ENCODE measurements at regions not wholly inside any gene's neighbourhood (a gene's known extent, or its start where the extent isn't known, plus 50 kb on each side); places are given as distances from the start of the nearest gene placed in this dataset.

DNA sequence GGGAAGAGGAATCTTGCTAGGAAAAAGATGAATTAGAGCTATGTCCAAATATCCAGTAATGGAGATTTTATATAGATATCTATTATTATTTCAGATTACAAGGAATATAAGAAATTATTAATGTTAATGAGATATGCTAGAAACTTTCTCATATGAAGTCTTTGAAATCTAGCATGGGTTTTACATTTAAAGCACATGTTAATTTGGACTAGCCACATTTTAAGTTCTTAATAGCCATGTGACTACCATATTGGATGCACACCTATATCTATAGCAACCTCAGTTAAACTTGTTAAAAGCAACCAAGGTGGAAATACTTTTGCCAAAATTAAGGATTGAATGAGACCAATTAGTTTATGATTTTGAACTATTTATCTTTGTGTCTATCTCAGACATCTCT lies 86.7 kb upstream of the CNTNAP4 start:
- no peak for DNase-seq

DNA sequence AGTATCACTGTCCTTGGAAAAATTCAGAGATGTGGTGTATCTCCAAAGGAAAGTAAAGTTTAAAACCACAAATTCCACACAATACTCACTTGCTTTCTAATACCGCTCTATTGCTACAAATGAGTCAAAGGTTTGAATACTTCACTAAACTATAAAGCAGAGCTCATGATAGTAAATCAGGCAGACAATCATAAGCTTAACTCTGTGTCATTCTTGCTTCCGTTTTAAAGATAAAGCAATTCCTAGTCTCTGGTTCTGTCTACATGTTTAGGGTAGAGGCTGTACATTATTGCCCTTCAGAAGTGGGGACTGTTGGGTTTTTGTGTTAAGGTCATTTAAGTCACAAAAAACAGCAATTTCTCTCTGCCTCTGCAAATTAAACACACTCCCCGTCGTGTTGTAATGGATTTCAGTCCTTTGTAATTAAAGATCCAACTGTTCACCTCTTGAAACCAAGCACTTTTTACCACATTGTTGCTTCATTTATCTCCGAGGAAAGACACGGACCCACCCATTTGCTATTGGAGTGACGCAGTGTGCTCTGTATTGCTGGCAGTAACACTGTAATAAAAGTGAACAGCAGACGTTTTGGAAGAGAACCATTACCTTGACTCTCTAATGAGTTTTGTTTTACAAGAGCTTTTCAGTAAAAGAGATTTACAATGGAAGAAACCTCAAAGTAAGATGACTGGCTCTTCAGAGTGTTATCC lies 83.1 kb upstream of the CNTNAP4 start:
- DNase-seq = no peak

DNA sequence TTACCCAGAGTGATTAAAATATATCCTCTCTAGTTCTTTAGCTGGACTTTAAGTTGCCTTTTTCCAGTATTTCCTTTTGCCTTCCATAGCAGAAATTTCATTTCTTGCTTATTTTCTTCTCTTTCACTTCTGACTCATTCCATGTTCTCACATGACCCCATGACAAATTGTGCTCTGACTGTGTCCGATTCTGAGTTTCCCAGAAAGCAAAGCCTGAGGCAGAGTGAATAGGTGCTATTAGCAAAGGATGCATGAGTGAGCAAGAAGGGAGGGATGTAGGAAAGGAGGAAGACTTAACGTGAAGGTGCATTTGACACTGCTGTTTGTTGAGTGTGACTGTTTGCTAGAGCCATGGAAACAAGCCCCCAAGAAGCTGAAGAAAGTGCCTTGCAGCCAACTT lies 82.6 kb upstream of the CNTNAP4 start:
- DNase-seq = no peak

DNA sequence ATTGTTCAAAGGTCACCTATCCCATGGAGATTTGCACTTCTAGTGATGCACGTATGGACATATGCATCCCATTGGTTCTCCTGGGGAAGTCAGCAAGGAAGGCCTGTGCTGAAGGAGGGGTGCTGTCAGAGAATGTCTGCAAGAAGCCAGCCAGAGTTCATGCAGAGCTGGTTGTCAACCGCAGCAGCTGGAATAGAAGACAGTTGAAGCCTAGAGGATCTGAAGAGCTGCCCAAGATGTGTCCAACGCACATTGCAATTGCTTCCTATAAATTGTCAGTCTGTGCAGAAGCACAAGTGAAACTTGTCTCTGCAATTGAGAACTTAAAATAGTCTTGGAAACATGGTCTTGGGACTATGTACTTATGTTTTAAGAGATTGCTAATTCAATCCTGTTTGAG lies 82.1 kb upstream of the CNTNAP4 start:
- no peak for DNase-seq

DNA sequence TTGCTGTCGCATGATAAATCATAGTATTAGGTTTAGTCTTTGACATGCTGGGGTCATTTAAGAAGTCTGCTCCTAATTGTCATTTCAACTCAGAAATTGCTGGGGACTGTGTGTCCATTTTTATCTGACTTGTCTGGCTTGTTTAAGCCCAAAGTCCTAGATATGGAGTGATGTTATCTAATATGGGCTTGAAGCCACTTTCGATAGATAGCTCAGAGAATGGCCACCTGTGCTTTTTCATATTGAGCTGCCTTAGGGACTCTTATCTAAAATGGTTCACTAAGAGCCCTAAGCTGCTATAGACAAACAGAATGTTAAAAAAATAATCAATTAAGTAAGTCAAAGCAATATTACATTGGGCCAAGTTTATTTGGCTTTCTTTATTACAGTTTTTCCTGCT lies 81.6 kb upstream of the CNTNAP4 start:
- no peak for DNase-seq

DNA sequence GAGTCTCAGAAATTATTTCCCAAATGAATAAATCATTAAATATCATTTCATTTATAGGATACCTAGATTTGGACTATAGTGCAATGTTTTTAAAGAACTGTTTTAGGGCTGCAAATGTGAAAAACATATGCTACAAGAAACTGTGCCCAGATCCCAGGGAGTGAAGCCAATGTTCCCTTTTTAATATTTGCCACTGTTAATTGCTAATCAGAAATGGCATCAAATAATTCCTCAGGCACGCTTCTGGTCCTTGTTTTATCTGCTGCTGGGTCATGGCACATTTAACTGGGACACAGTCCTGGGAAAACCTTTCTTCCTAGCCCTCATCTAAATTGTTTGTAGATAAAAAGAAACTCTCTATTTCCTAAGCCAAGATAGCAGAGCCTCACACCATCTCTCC lies 79.3 kb upstream of the CNTNAP4 start:
- DNase-seq = no peak

DNA sequence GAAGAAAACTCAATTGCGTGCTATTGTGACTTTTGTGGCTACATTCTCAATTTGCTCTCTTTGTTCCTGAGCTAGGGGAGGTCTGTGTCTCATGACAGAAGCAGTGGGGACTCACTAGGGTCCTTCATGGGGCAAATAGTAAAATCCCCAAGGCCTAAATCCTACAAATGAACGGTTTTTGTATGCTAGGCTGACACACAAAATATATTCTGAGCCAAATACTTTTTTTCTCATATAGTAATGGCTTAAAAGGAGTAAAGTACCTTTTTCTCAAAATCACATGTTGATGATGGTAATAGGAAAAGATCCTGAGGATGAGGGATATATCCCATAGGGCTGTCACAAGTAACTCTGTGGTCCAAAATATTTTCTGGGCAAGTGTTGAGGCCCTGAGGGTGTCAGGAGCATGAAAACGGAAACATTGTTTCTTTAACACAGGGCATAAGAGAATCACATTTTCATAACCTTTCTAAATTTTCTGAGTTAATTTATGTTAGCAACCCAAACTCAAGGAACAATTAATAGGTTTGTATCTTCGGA lies 77.5 kb upstream of the CNTNAP4 start:
- DNase-seq = no peak

DNA sequence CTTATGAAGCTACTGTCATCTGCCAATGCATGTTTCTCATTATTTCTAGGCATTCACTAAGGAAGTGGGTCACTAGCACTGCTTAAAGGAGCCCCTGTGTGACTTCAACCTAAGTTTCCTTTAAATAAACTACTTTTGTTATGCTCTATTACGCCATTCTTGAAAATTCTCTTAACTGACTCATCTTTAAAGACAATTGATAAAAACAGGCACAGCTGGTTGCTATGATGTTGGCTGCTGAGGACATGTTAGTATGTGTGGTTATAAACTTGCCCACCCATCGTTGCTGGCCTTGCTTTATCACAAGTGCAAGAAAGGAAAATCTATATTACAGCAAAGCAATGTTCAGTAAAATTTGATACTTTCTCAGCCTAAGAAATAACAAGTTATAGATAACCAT lies 75.8 kb upstream of the CNTNAP4 start:
- no peak for DNase-seq

DNA sequence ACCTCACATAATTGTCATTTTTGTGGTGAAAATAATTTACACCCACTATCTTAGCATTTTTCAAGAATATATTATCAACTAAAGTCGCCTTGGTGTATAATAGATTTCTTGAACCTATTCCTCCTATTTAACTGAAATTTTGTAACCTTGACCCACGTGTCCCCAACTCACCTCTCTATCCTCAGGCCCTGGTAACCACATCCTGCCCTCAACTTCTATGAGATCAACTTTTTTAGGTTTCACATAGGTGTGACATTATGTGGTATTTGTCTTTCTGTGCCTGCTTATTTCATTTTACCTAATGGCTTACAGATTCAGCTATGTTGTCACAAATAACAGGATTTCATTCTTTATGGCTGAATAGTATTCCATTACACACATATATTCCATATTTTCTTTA lies 73.0 kb upstream of the CNTNAP4 start:
- no peak for DNase-seq

DNA sequence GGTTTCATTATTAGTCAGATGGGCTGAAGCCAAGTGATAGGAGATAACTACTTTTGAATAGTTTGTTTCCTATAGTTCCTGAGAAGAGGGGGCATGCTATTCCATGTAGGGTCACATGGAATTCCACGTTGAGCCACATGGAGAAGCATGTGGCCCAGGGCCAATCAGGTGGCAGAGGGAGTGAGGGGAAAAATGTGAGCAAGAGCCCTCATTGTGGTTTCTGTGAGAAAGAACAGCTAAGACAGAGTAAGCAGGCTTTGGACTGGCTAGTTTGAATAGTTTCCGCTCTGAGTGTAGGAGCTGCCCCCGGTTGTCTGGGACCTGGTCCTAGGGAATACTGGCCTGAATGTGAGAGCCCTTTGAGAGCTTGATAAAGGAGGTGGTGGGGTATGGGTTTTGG lies 69.9 kb upstream of the CNTNAP4 start:
- DNase-seq = no peak

DNA sequence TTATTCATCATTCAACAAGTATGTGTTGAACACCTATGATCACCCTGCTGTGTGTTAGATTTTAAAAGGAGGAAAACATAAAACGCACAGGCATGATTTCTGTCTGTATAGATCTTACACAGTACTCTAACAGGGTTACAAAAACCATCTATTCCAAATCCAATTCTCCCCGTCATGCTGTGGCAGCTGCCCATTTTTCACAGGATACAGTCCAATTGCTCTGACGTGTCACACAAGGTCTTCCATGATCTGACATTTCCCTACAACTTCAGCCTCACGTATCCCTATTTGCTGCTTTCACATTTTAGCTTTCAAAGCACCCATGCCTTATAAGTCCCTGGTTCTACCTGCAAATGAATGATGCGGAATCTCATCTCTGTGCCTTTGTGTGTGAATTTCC lies 67.0 kb upstream of the CNTNAP4 start:
- DNase-seq = no peak

DNA sequence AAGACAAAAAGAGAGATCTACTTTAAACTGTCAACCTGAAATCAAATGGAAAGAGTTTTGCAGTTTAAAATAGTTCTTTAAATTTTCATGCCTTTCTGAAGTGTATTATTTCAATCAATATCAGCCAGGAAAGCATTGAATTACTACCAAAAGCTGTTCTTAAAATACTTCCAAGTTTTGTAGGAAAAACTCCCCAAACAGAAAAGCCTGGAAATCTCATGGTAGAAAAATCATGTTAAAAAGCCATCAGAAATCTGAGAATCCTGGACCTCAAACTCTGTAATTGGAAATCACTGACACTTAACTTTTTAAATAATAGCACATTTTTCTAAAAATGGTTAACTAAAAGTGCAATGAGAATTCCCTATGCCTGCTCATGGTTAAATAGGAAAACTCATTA lies 63.3 kb upstream of the CNTNAP4 start:
- DNase-seq = no peak

DNA sequence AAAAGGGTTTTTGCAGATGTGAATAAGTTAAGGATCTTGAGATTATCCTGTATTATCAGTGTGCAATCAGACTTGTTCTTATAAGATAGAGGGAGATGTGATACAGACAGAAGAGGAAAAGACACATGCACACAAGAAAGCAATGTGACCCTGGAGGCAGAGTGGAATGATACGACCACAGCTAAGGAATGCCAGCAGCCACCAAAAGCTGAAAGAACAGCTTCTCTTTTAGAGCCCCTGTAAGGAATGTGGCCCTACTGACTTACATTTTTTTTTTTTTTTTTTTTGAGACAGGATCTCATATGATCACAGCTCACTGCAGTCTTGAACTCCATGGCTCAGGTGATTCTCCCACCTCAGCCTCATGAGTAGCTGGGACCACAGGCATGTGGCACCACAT lies 62.3 kb upstream of the CNTNAP4 start:
- DNase-seq = no peak

DNA sequence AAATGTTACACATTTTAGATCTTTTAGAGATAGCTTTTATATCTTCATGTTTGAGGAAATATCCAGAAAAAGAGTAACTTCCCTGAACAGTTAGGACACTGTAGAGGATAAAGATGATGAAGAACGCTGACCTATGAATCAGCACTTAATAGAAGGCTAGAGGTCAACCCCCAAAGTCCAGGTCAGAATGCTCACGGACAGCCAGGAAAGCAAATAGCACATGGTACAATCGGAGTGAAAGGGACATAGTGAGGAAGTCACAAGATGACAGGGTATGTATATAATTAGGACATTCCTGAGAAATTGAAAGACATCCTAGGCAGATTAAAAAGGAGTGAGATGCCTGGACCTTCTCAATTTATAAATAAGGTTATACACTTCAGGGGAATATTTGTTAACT lies 55.1 kb upstream of the CNTNAP4 start:
- DNase-seq = no peak

DNA sequence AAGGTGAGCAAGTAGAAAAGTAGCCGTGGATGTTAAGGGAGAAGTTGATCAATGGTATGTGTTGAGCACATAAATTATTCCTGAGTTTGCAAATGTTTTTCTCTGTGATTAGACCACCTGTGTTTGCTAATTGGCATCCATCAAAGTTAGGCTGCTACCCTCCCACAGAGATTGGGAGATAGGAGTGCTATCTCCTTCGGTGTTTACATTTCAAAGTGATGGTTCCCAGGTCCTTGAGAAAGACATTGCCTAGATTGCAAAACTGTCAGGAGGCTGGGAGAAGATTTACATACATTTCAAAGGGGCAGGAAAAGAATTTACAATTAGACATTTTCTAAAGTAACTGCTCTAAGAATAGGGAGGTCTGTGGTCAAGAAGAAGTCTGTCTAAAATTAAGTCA lies 54.3 kb upstream of the CNTNAP4 start:
- DNase-seq = no peak

DNA sequence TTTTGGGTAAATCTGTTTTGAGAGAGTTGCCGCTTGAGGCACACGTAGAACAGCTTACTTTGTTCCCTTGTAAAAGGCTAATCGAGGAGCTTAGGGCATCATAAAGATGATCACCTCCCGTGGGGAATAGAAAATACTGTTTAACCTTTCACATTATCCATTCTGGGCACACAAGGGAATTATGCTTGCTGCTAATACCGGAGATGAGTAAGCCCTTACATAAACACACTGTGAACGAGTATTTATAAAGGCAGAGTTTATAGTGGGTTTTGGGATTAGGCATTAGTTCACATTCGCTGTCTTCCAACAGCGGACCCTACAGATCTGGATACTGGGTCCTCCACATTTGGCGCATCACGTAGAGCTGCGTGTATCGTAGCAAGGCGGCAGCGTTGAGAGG lies 51.2 kb upstream of the CNTNAP4 start:
- no peak for DNase-seq

DNA sequence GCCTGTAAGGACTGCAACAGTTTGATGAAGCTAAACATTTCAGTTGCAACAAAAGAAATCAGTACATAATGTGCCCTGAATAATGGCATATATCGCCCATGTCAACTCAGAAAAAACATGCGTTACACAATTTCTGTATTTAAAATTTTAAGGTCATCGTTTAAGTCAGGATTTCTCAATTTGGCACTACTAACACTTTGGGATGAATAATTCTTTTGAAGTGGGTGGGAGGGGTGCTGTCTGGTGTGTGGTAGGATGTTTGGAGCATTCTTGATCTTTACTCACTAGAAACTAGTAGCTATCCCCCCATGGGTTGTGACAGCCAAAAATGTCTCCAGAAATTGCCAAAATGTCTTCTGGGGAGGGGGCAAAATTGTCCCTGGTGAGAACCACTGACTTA lies 50.7 kb upstream of the CNTNAP4 start:
- DNase-seq = no peak
